ENCODE measurements at regions not wholly inside any gene's neighbourhood (a gene's known extent, or its start where the extent isn't known, plus 50 kb on each side); places are given as distances from the start of the nearest gene placed in this dataset.

DNA sequence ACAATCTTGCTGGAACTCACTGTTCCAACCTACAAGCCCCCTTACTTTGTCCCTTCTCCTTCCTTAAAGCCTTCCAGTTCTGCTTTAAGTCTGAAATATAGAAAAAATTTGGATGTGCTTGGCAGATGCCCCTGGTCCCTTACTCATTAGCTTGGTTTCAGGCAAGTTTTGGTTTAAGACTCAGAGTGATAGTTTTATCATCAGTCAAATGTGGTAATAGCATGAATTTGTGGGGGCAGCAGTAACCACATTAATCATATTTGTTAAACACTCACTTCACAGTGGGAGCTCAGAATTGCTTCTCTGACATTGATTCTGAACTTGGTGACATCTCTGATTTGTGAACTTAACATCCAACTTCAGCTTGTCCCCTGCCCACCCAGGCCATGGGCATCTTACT lies 58.3 kb upstream of the ALDH1A3 start:
- DNase-seq, result no peak

DNA sequence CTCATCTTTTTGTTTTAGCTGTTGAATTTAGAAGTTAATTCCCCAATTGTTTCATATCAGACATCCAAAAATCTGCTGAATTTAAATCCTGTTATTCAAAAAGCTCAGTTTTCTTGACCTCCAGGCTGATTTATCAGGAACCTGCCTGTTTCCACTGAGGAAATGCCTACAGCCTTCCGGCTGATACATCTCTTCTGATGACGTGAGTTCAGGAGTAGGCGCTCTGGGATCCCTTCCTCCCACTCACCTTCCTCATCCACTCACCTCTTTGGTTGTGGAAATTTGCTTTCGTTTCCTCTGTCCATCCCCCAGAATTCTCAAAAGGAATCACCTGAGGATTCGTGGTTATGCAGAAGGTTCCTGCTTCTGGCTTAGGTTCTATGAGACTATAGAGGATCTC lies 55.4 kb upstream of the ALDH1A3 start:
- DNase-seq, result no peak

DNA sequence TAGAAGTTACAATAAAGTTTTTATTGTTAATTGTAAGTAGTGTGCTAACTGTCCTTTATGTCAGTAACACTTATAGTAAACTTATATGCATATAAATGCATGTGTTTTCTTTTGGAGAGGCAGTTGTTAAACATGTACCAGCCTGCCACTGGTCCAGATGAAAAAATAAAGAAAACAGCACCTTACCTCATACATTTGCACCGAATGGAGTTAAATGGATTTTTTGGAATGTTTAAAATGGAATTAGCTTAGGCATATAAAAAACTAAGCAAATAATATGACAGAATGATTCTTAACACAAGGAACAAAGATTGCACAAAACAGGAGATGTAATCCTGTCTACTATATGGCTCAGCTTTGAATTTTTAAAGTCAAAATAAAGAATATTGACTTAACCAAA lies 50.2 kb upstream of the ALDH1A3 start:
- no peak for DNase-seq
